Trophoblast cell (in vitro differentiated cells and primary cell): ENCODE measurements at regions not wholly inside any gene's neighbourhood (a gene's known extent, or its start where the extent isn't known, plus 50 kb on each side); places are given as distances from the start of the nearest gene placed in this dataset.

ENCODE experiments used
- DNase-seq, 2 donors: peaks; one replicate each; pipeline ENCODE4 v3.0.0-alpha.2; 2016
- H2AFZ ChIP-seq: 2 replicates; pipeline ENCODE4 v1.6.1; 2013; ENCODE audit warnings: low read length, moderate library complexity, mild to moderate bottlenecking; ENCODE audit not compliant: insufficient read depth, poor library complexity
- H2AK5ac ChIP-seq: 2 replicates; pipeline ENCODE4 v1.6.1; 2013; ENCODE audit warnings: mild to moderate bottlenecking, low read length
- H2BK120ac ChIP-seq: 2 replicates; pipeline ENCODE4 v1.6.1; 2013; ENCODE audit warnings: low read length, mild to moderate bottlenecking, moderate library complexity; ENCODE audit not compliant: insufficient read depth, poor library complexity
- H2BK12ac ChIP-seq: 2 replicates; pipeline ENCODE4 v1.6.1; 2013; ENCODE audit warnings: mild to moderate bottlenecking, low read length, moderate library complexity
- H2BK5ac ChIP-seq: 2 replicates; pipeline ENCODE4 v1.6.1; 2013; ENCODE audit warnings: low read length, low read depth, moderate library complexity, mild to moderate bottlenecking; ENCODE audit not compliant: poor library complexity
- H3K14ac ChIP-seq: 2 replicates; pipeline ENCODE4 v1.6.1; 2013; ENCODE audit warnings: mild to moderate bottlenecking, low read length
- H3K18ac ChIP-seq: 2 replicates; pipeline ENCODE4 v1.6.1; 2013; ENCODE audit warnings: mild to moderate bottlenecking, low read length
- H3K23ac ChIP-seq: 2 replicates; pipeline ENCODE4 v1.6.1; 2013; ENCODE audit warnings: low read length
- H3K27ac ChIP-seq: 2 replicates; pipeline ENCODE4 v1.5.1; 2013; ENCODE audit warnings: low read depth, mild to moderate bottlenecking, inconsistent platforms, low read length, moderate library complexity
- H3K27me3 ChIP-seq: 2 replicates; pipeline ENCODE4 v1.6.1; 2013; ENCODE audit warnings: inconsistent platforms, mild to moderate bottlenecking, low read length, moderate library complexity; ENCODE audit not compliant: insufficient read depth
- H3K36me3 ChIP-seq, 2 experiments: 1 replicate in 1 of 2; 2 replicates in 1 of 2; pipeline ENCODE4 v1.6.1; 2013; ENCODE audit warnings: low read length in 2 of 2, mild to moderate bottlenecking in 2 of 2, moderate library complexity in 1 of 2; ENCODE audit not compliant: insufficient read depth in 2 of 2, control insufficient read depth in 1 of 2
- H3K4ac ChIP-seq: 2 replicates; pipeline ENCODE4 v1.6.1; 2013; ENCODE audit warnings: low read depth, mild to moderate bottlenecking, low read length, moderate library complexity
- H3K4me1 ChIP-seq, 2 experiments: 1 replicate in 1 of 2; 2 replicates in 1 of 2; pipeline ENCODE4 v1.6.1; 2013; ENCODE audit warnings: low read length in 2 of 2, mild to moderate bottlenecking in 2 of 2, moderate library complexity in 1 of 2; ENCODE audit not compliant: insufficient read depth in 2 of 2, control insufficient read depth in 1 of 2
- H3K4me2 ChIP-seq: 2 replicates; pipeline ENCODE4 v1.6.1; 2013; ENCODE audit warnings: inconsistent platforms, mild to moderate bottlenecking, low read length, moderate library complexity
- H3K4me3 ChIP-seq: 2 replicates; pipeline ENCODE4 v1.5.1; 2013; ENCODE audit warnings: mild to moderate bottlenecking, low read depth, low read length, inconsistent platforms
- H3K79me1 ChIP-seq: one replicate; pipeline ENCODE4 v1.6.1; 2013; ENCODE audit warnings: low read length
- H3K79me2 ChIP-seq: 2 replicates; pipeline ENCODE4 v1.6.1; 2013; ENCODE audit warnings: low read length, mild to moderate bottlenecking; ENCODE audit not compliant: control insufficient read depth, insufficient read depth, poor library complexity
- H3K9ac ChIP-seq: 2 replicates; pipeline ENCODE4 v1.6.1; 2013; ENCODE audit warnings: mild to moderate bottlenecking, low read length
- H3K9me3 ChIP-seq: 2 replicates; pipeline ENCODE4 v1.6.1; 2013; ENCODE audit warnings: low read depth, mild to moderate bottlenecking, control low read depth, inconsistent platforms, low read length; ENCODE audit not compliant: insufficient read depth
- H4K12ac ChIP-seq: 2 replicates; pipeline ENCODE4 v1.6.1; 2013; ENCODE audit warnings: low read depth, mild to moderate bottlenecking, low read length, moderate library complexity
- H4K8ac ChIP-seq: 2 replicates; pipeline ENCODE4 v1.6.1; 2013; ENCODE audit warnings: low read depth, mild to moderate bottlenecking, low read length, moderate library complexity
- H4K91ac ChIP-seq: one replicate; pipeline ENCODE4 v1.6.1; 2013; ENCODE audit warnings: low read depth, mild to moderate bottlenecking, low read length, moderate library complexity
- WGBS: extraction: QIAGEN DNeasy Blood & Tissue Kit; methylation state at CpG from one replicate; pipeline ENCODE4 v1.1.7; 2013; ENCODE audit warnings: missing lambda C conversion rate; ENCODE audit not compliant: insufficient read length, insufficient coverage; ENCODE audit errors: extremely low coverage; 5-methylcytosine and 5-hydroxymethylcytosine counted together

DNA sequence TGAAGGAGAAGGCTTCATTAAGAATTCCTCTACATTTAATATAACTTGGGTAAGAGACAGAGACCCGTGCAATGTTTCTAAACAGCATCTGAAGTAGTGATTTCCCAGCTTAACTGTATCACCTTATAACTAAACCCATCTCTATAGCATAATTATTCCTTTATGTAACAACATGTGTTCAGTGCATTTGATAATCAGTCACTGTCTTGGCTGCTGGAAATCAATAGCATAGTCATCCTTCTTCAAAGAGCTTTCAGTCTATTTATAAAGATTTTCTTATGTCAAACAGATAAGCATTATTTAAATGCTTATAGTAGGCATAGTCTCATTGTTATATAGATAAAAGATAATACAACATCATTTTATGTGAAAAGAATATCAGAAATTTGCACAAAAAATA, 80.1 kb upstream of the TYRP1 start:
- Histone ChIP-seq H3K4me2 (no peak overlapping the region), H3K4me3 (no peak overlapping the region), H3K14ac (no peak overlapping the region), H3K79me1 (no peaks in the 10 kb centered on the region), H3K9me3 (no peaks in the 10 kb centered on the region), H3K9ac (no peak overlapping the region), H3K4ac (no peak overlapping the region), H4K91ac (no peak overlapping the region), H2AK5ac (no peak overlapping the region), H4K12ac (no peak overlapping the region), H2BK120ac (no peak overlapping the region), H4K8ac (no peak overlapping the region), H3K23ac (no peak overlapping the region), H3K4me1 (no peaks in the 10 kb centered on the region), H3K18ac (no peak overlapping the region), H3K27me3 (no peaks in the 10 kb centered on the region), H3K27ac (no peak overlapping the region), H2BK12ac (no peak overlapping the region), H3K79me2 (no peaks in the 10 kb centered on the region), H2BK5ac (no peak overlapping the region), H3K36me3 (no peaks in the 10 kb centered on the region), H2AFZ (no peak overlapping the region)
- no CpG with 5 or more reads among the region's 1 CpG for WGBS
- DNase-seq: no peak

GRCh38 chr9:12614488-12614887, 78.7 kb upstream of the TYRP1 start:
- no peaks in the 10 kb centered on the region for H3K9me3 ChIP-seq
- no peak overlapping the region for H2AFZ ChIP-seq
- H3K4ac ChIP-seq: no peak overlapping the region
- H2AK5ac ChIP-seq: no peak overlapping the region
- H3K79me2 ChIP-seq: no peaks in the 10 kb centered on the region
- H3K18ac ChIP-seq: no peak overlapping the region
- no peak overlapping the region for H2BK12ac ChIP-seq
- no peak overlapping the region for H4K8ac ChIP-seq
- no peak overlapping the region for H3K27ac ChIP-seq
- no peak overlapping the region for H3K9ac ChIP-seq
- no peak overlapping the region for H2BK5ac ChIP-seq
- H3K27me3 ChIP-seq: no peaks in the 10 kb centered on the region
- H4K91ac ChIP-seq: no peak overlapping the region
- H2BK120ac ChIP-seq: no peak overlapping the region
- H3K36me3 ChIP-seq: no peaks in the 10 kb centered on the region
- H3K79me1 ChIP-seq: no peaks in the 10 kb centered on the region
- no CpG with 5 or more reads among the region's 3 CpGs for WGBS
- H3K4me1 ChIP-seq: no peaks in the 10 kb centered on the region
- no peak overlapping the region for H3K4me2 ChIP-seq
- H3K4me3 ChIP-seq: no peak overlapping the region
- DNase-seq: no peak
- no peak overlapping the region for H3K14ac ChIP-seq
- no peak overlapping the region for H4K12ac ChIP-seq
- H3K23ac ChIP-seq: no peak overlapping the region

- no CpG with 5 or more reads among the region's 2 CpGs for WGBS
- no peak overlapping the region for H2BK120ac ChIP-seq
- H2AFZ ChIP-seq: no peak overlapping the region
- no peak overlapping the region for H2BK12ac ChIP-seq
- no peak overlapping the region for H3K14ac ChIP-seq
- no peak overlapping the region for H2AK5ac ChIP-seq
- H3K18ac ChIP-seq: no peak overlapping the region
- no peak overlapping the region for H3K23ac ChIP-seq
- H3K4me1 ChIP-seq: no peaks in the 10 kb centered on the region
- H4K8ac ChIP-seq: no peak overlapping the region
- no peaks in the 10 kb centered on the region for H3K36me3 ChIP-seq
- H3K4me2 ChIP-seq: no peak overlapping the region
- no peak overlapping the region for H4K12ac ChIP-seq
- no peak overlapping the region for H2BK5ac ChIP-seq
- no peaks in the 10 kb centered on the region for H3K79me1 ChIP-seq
- no peak overlapping the region for H3K4me3 ChIP-seq
- H3K9me3 ChIP-seq: no peaks in the 10 kb centered on the region
- H3K27ac ChIP-seq: no peak overlapping the region
- no peaks in the 10 kb centered on the region for H3K27me3 ChIP-seq
- DNase-seq: no peak
- no peak overlapping the region for H4K91ac ChIP-seq
- H3K4ac ChIP-seq: no peak overlapping the region
- H3K9ac ChIP-seq: no peak overlapping the region
- H3K79me2 ChIP-seq: no peaks in the 10 kb centered on the region
These were observed 74.2 kb upstream of the TYRP1 start for GRCh38 chr9:12618956-12619355.

- Histone ChIP-seq H2AK5ac (no peak overlapping the region), H3K27me3 (no peaks in the 10 kb centered on the region), H2BK12ac (no peak overlapping the region), H4K12ac (no peak overlapping the region), H3K36me3 (no peaks in the 10 kb centered on the region), H3K18ac (no peak overlapping the region), H4K8ac (no peak overlapping the region), H3K4me2 (no peak overlapping the region), H3K14ac (no peak overlapping the region), H3K79me2 (no peaks in the 10 kb centered on the region), H2AFZ (no peak overlapping the region), H2BK5ac (no peak overlapping the region), H3K79me1 (no peaks in the 10 kb centered on the region), H3K23ac (no peak overlapping the region), H4K91ac (no peak overlapping the region), H3K9me3 (no peaks in the 10 kb centered on the region), H3K9ac (no peak overlapping the region), H3K4me3 (no peak overlapping the region), H3K4me1 (no peaks in the 10 kb centered on the region), H2BK120ac (no peak overlapping the region), H3K27ac (no peak overlapping the region), H3K4ac (no peak overlapping the region)
- WGBS: no CpG with 5 or more reads among the region's 1 CpG
- no peak for DNase-seq
These were observed 67.3 kb upstream of the TYRP1 start for GRCh38 chr9:12625844-12626243.
